GM12878 (cell line): ENCODE measurements at regions not wholly inside any gene's neighbourhood (a gene's known extent, or its start where the extent isn't known, plus 50 kb on each side); places are given as distances from the start of the nearest gene placed in this dataset.

ENCODE experiments used
- ATAC-seq: fragments of 200-7000 bp; cut with Tn5 transposase; 3 replicates; pipeline ENCODE4 v1.9.1; 2020; ENCODE audit warnings: mild to moderate bottlenecking, moderate library complexity
- BruUV-seq: library from RNA; stranded (reverse); fragments of 400-500 nt; replicated peaks from 2 replicates; lab custom pipeline; 2021; lab: Mats Ljungman, UMichigan
- CTCF ChIA-PET: fragments of 300-600 bp; sonication (Branson Sonifier 250); formaldehyde crosslinking; extraction: SDS; loops from one replicate; lab custom pipeline; 2021; ENCODE audit warnings: inconsistent platforms; lab: Yijun Ruan, JAX
- POLR2A ChIA-PET: fragments of 350-600 bp; formaldehyde crosslinking; extraction: SDS; loops from one replicate; lab custom pipeline; 2021; ENCODE audit warnings: inconsistent platforms; lab: Charles Lee
- RAD21 ChIA-PET: fragments of 300-600 bp; sonication (Branson Sonifier 250); formaldehyde crosslinking; loops from one replicate; lab custom pipeline; 2023; ENCODE audit warnings: antibody characterized with exemption; ENCODE audit not compliant: unreplicated experiment; lab: Charles Lee
- SMC1A ChIA-PET: fragments of 300-600 bp; sonication (Branson Sonifier 250); formaldehyde crosslinking; loops from one replicate; lab custom pipeline; 2023; ENCODE audit not compliant: unreplicated experiment, uncharacterized antibody; lab: Charles Lee
- DNase-seq: peaks from one replicate; pipeline ENCODE4 v3.0.0-alpha.2; 2011; ENCODE audit warnings: low read depth, low spot score
- FAIRE-seq: peaks from 3 replicates; lab custom pipeline; 2011; peaks lifted over from hg19 to GRCh38; lab: Jason Lieb, UNC
- H2AFZ ChIP-seq: 2 replicates; pipeline ENCODE4 v1.6.0; 2011; ENCODE audit warnings: low read depth, low read length, control low read depth; ENCODE audit not compliant: control insufficient read depth
- H3K27ac ChIP-seq: 2 replicates; pipeline ENCODE4 v1.5.1; 2011; ENCODE audit warnings: control low read depth; ENCODE audit not compliant: control insufficient read depth, insufficient read depth
- H3K27me3 ChIP-seq, 2 experiments: replicated peaks in 1 of 2; 2 replicates each; pipeline versions ENCODE4 v1.6.0 to v1.6.1; 2011; ENCODE audit warnings: low read length in 1 of 2; ENCODE audit not compliant: control insufficient read depth in 2 of 2, insufficient read depth in 2 of 2
- H3K36me3 ChIP-seq, 2 experiments: 2 replicates each; pipeline ENCODE4 v1.5.1; 2011; ENCODE audit warnings: low read length in 1 of 2; ENCODE audit not compliant: control insufficient read depth in 2 of 2, insufficient read depth in 2 of 2
- H3K4me1 ChIP-seq: 2 replicates; pipeline ENCODE4 v1.6.1; 2011; ENCODE audit warnings: mild to moderate bottlenecking, low read length, moderate library complexity, mixed read lengths; ENCODE audit not compliant: control insufficient read depth, insufficient read depth
- H3K4me2 ChIP-seq: 2 replicates; pipeline ENCODE4 v1.6.0; 2011; ENCODE audit warnings: control low read depth; ENCODE audit not compliant: control insufficient read depth, insufficient read depth
- H3K4me3 ChIP-seq: fragments of 200-600 bp; sonication (generic); 2 replicates; pipeline ENCODE4 v1.5.1; 2016
- H3K79me2 ChIP-seq: 2 replicates; pipeline ENCODE4 v1.6.0; 2011; ENCODE audit warnings: low read length; ENCODE audit not compliant: control insufficient read depth, insufficient read depth
- H3K9ac ChIP-seq: 2 replicates; pipeline ENCODE4 v1.8.0; 2011; ENCODE audit warnings: low read length, control low read depth, mixed read lengths; ENCODE audit not compliant: control insufficient read depth, insufficient read depth
- H3K9me3 ChIP-seq: replicated peaks from 3 replicates; pipeline ENCODE4 v1.5.1; 2011; ENCODE audit warnings: mild to moderate bottlenecking, low read length; ENCODE audit not compliant: control insufficient read depth, insufficient read depth
- H4K20me1 ChIP-seq: 2 replicates; pipeline ENCODE4 v1.6.0; 2011; ENCODE audit not compliant: control insufficient read depth, insufficient read depth
- BCL11A ChIP-seq: IDR thresholded peaks from 2 replicates; pipeline ENCODE4 v1.6.1; 2011; ENCODE audit warnings: low read depth, low read length
- CBX5 ChIP-seq: sonication (generic); IDR thresholded peaks from 2 replicates; pipeline ENCODE4 v1.6.1; 2016; ENCODE audit warnings: low read depth, moderate library complexity, mild to moderate bottlenecking, inconsistent platforms
- DPF2 ChIP-seq: fragments of 450-650 bp; IDR thresholded peaks from 2 replicates; pipeline ENCODE4 v1.6.1; 2017; ENCODE audit warnings: mild to moderate bottlenecking
- HSF1 ChIP-seq: fragments of 150-350 bp; IDR thresholded peaks from 2 replicates; pipeline ENCODE4 v1.6.1; 2014; ENCODE audit warnings: mild to moderate bottlenecking, low read depth, low read length
- IRF5 ChIP-seq: fragments of 450-650 bp; IDR thresholded peaks from 2 replicates; pipeline ENCODE4 v1.6.1; 2017; ENCODE audit warnings: borderline replicate concordance
- MEF2B ChIP-seq: fragments of 450-650 bp; IDR thresholded peaks from 2 replicates; pipeline ENCODE4 v1.6.1; 2018; ENCODE audit warnings: mild to moderate bottlenecking, moderate library complexity; ENCODE audit not compliant: partially characterized antibody, poor library complexity, severe bottlenecking
- MYC ChIP-seq: IDR thresholded peaks from 2 replicates; pipeline ENCODE4 v1.6.1; 2011; ENCODE audit warnings: mild to moderate bottlenecking, low read length, moderate library complexity, inconsistent platforms; ENCODE audit not compliant: insufficient read depth, insufficient replicate concordance, insufficient read length, severe bottlenecking
- POLR2A ChIP-seq: IDR thresholded peaks from 2 replicates; pipeline ENCODE4 v1.6.1; 2011; ENCODE audit warnings: low read depth, mild to moderate bottlenecking, low read length
- POU2F2 ChIP-seq: IDR thresholded peaks from 3 replicates; pipeline ENCODE4 v1.6.1; 2011; ENCODE audit warnings: low read depth, mild to moderate bottlenecking, low read length, borderline replicate concordance
- RAD51 ChIP-seq: fragments of 450-650 bp; IDR thresholded peaks from 2 replicates; pipeline ENCODE4 v1.6.1; 2016; ENCODE audit warnings: moderate library complexity, mild to moderate bottlenecking, inconsistent platforms
- TAF1 ChIP-seq: IDR thresholded peaks from 2 replicates; pipeline ENCODE4 v1.6.1; 2011; ENCODE audit warnings: mild to moderate bottlenecking, low read depth, low read length, borderline replicate concordance
- TARDBP ChIP-seq: IDR thresholded peaks from 2 replicates; pipeline ENCODE4 v1.6.1; 2016; ENCODE audit warnings: borderline replicate concordance
- ZBED1 ChIP-seq: IDR thresholded peaks from 2 replicates; pipeline ENCODE4 v1.6.1; 2016; ENCODE audit warnings: borderline replicate concordance
- ZBTB33 ChIP-seq: fragments of 450-650 bp; IDR thresholded peaks from 2 replicates; pipeline ENCODE4 v1.6.1; 2017; ENCODE audit warnings: mild to moderate bottlenecking
- in situ Hi-C: fragments of 300-500 bp; cut with MboI; formaldehyde crosslinking; loops from 9 replicates; pipeline ENCODE4 v1.14.3; 2018; ENCODE audit warnings: mixed read lengths
- intact Hi-C: fragments of 100-400 bp; cut with micrococcal nuclease; formaldehyde crosslinking; loops from one replicate; pipeline ENCODE4 v1.14.2; 2022; ENCODE audit not compliant: unreplicated experiment

- Histone ChIP-seq H2AFZ (no peak overlapping the region), H3K4me3 (no peak overlapping the region), H3K79me2 (no peaks in the 10 kb centered on the region), H3K36me3 (no peaks in the 10 kb centered on the region), H3K27me3 (no peaks in the 10 kb centered on the region), H4K20me1 (no peaks in the 10 kb centered on the region), H3K9ac (no peak overlapping the region), H3K4me2 (no peak overlapping the region), H3K27ac (no peak overlapping the region), H3K4me1 (no peaks in the 10 kb centered on the region), H3K9me3 (no peaks in the 10 kb centered on the region)
- intact Hi-C loops, result no loop called here
- in situ Hi-C loops, result no loop called here
- no peak; the same call in 2 of the 3 replicates for ATAC-seq
- ChIA-PET CTCF (interaction anchor here (1.6 to 2.6 kb wide), 2 partner anchors 19 to 279 kb away, joined by 3 to 16 read pairs; no protein-coding TSS in a partner anchor), SMC1A (interaction anchor here (1.0 to 1.5 kb wide), 4 partner anchors 11 to 289 kb away, joined by 3 to 5 read pairs (median 4); no protein-coding TSS in a partner anchor), POLR2A (no interaction called here), RAD21 (no interaction called here)
- TF ChIP-seq TAF1 (no peak), IRF5 (no peak), POLR2A (no peak), MYC (no peak), POU2F2 (no peak), TARDBP (no peak), ZBTB33 (no peak), HSF1 (no peak), DPF2 (no peak), CBX5 (no peak), ZBED1 (no peak), RAD51 (no peak), BCL11A (no peak), MEF2B (no peak)
- DNase-seq, result no peak
- FAIRE-seq, result no peak
- BruUV-seq, result no TSS peak
These were observed 781.9 kb downstream of the VRK1 start for GRCh38 chr14:97578982-97579548.
